Stimulated activated naive CD4-positive, alpha-beta T cell (primary cell): ENCODE measurements at regions not wholly inside any gene's neighbourhood (a gene's known extent, or its start where the extent isn't known, plus 50 kb on each side); places are given as distances from the start of the nearest gene placed in this dataset.

Experiments used
- DNase-seq, 6 experiments: peaks; one replicate each; lab custom pipeline; 2025; lab: John Stamatoyannopoulos, UW

DNA sequence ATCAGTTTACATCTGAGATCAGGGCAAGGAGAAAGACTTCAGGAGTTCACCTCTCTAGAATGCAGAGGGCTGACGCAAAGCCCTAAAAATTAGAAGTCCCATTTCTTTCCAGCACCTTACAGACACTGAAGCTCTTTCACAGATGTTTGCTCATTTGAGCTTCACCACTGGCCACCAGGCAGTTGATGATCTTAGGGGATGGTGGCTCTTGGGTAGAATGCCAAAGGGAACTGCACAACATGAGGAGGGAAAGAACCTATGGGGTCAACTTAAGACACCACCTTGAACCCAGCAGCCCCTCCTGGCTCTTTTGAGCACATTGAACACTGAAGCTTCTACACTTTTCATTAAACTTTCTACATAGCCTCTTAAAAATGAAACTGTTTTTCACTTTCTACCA, 390.3 kb upstream of the CELF2 start:
- DNase-seq = no peak

DNA sequence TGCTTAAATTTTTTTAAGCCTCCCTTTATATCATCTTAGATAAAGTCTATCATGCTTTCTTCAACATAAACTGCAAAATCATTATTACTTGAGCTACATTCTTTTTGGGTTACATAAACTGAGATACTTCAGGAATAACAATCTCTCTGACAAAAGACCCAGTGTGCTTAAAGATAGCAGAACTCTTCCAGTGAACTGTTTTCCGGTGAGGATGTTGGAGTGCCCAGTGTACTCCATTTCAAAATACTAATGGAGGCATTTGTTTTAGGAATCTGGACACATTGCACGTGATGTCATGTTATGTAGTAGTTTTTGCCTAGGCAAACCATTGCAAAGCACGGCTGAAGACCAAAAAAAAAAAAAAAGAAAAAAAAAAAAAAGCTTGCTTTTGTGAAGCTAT, 388.2 kb upstream of the CELF2 start:
- no peak for DNase-seq

DNA sequence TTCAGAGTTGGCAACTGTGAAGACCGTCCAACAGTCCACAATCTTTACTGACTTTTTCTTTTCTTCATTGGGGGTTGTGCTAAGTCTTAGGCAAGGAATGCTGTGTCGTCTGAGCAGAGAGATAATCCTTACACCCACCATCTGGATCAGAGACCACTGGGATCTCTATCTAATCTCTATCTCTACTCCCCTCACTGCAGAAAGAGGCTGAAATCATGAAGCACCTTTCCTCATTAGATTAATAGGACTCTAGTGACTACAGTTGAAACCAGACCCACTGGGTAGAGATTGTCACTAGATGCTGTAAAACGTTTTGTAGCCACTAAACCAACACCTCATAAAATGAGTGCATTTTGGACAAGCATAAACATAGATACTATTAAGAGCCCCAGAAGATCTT, 387.4 kb upstream of the CELF2 start:
- DNase-seq = no peak

DNA sequence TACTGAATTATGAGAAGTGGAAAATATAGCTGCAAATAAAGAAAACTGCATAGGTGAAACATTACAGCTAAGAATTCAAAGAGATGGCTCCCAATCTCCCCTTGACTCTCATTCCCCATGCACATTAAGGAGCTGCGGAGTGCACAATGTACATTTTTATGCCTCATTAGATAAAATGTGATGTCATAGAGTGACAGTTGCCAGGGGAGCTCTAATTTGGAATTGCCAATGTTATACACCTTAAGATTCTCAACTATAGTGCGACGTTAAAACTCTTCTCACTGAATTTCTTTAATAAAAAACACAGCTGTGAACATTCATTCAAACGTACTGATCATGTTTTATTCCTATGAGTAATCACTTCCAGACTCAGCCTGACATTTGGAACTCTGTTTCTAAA, 386.9 kb upstream of the CELF2 start:
- DNase-seq = no peak

DNA sequence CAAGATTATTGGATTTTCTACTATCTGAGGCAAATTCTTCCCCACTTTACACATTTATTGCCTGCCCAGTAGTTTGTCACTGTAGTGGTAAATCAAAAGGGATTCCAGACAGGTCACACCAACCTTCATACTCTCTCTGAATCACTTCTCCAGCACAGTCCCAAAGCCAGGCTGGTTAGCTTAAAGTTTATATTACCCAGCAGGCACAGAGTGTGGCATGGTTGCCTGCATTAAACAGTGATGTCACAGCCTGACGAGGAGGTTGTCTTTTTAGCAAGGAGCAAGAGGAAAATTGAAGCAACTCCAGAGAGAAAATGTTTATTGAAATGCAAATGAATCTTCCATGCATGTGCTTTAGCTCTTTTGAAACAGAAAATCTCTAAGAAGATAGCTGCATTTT, 375.5 kb upstream of the CELF2 start:
- DNase-seq = no peak

DNA sequence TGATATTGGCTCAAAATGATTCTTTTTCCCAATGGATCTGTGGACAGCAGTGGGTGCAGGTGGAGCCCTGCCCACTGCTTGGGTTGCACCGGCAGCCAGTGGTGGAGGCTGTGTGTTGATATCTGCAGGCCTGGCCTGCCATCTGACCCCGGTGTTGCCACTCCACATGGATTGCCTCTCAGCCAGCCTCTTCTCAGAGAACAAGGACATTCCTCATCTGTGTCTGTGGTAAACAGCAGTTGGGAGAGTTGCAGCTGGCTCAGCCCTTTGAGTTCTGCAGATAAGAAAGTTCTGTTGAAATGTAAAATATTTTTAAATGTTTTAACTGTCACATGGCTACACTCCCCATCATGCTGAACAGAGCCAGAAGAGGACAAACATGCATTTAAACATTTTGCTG, 374.9 kb upstream of the CELF2 start:
- no peak for DNase-seq

DNA sequence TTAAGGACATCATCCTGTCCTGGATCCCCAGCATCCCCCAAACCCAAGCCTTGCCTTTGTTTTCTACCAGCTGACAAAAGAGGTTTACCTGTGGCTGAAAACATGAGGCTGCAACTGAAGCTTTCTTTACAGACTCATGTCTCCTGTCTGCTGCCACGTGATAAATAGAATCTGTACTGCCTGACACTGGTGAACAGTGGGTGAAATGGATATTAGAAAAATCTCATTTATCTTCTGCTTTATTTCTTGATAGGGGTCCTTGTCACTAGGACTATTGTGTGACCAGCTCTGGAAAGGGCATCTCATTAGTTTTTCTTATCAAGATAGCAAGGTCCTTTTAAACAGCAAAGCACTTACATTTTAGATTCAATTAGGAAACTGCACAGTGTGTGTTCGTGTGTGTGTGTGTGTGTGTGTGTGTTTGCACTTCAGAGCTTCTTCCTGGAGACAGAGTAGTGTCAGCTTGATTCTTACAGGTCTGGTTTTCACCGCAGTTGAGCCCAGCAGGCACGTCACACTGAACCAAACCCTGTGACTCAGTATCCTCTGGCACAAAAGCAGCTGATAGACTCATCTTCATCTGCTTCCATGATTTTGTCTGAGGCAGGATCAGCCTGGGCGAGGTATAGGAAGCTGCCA, 373.5 kb upstream of the CELF2 start:
- no peak for DNase-seq

DNA sequence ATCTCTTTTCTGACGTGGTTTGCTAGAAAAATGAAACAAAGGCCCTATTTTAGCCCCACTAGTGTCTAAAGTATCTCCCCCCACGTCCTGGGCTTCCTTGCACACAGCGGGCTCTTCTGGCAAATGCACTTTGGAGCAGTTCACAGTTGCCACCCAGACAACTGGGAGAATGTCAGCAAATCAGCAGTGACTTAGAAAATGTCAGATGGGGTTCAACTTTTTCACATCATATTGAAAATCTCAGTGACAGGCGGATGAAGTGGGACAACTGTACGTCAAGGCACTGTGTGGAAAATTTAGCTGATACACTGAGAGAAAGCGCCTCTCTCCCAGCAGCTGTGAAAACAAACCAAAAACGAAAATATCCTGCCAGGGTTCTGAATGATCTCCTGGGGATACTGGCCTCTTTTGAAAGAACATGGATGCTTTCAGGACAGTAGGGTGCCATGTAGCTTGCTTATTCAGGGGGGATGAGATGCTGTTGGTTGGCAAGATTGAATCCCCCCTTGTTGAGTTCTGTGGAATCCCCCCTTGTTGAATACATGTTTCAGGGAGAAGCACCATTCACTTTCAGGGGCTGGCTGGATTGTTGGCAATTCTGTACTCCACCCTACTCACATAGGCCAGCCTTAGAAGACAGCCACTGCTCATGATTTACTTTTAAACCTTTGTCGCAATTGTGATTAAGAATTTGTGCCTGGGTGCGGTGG, 372.8 kb upstream of the CELF2 start:
- no peak for DNase-seq

DNA sequence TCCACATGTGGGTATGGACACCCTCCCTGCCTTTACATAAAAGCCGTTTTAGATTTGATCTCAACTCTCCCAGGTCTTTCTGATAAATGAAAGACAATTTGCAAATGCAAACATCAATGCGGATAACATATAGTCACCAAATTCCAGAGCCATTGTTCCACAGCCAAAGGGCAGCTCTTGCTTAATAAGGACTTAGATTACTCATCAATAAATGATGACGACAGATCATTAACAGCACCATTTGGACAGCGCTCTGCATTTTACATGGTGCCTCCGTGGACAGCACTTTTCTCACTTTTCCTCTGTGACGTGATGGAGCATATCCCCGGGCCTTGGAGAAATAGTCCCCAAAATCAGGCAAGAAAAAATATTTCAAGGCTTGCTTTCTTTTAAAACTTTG, 370.3 kb upstream of the CELF2 start:
- DNase-seq = no peak

DNA sequence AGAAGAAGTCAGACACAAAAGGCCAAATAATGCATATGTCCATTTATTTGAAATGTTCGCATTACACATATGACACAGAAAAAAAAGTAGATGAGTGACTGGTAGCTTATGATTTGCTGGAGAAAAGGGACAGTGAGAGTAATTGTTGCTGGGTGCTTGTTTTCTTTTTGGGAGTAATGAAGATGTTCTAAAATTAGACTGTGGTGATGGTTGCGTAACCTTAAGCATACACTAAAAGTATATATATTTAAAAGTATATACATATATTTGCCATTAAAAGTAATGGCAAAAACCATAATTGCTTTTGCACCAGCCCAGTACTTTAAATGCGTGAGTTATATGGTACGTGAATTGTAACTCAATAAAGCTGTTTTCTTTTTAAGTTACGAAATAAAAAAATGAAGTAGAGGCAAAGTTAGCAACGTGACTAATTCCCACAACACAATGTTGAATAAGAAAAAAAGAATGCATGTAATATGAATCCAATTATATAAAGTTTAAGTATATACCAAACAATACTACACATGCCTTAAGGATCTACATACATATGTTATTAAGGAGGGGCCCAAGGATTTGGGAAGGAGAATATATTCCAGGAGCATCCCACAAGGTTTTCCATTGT, 360.4 kb upstream of the CELF2 start:
- no peak for DNase-seq

DNA sequence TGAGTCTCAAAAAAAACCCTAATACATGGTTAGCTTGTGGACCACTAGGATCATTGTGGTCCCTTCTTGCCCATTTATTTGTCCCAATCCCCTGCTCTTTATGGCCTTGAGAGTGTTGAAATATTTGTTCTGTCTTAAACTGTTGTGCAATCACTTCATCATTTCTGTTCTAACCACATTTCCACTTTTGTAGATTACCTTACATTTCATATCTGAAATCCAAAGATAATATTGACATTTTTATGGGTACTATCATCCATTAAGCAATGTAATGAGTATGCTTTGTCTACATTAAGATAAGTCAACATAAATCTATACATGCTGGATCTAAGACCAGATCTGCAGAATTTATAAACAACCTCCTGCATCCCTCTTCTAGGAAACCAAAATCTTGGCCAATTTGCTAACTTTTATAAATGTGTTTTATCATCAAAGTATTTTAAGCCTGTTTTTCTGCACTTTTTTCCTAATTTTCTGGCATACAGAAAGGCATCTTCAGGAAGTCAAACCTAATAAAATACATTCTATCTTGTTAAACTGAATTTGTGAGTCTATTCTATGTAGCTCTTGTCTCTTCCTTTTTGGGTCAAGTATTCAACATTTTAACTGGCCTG, 359.4 kb upstream of the CELF2 start:
- DNase-seq = no peak

DNA sequence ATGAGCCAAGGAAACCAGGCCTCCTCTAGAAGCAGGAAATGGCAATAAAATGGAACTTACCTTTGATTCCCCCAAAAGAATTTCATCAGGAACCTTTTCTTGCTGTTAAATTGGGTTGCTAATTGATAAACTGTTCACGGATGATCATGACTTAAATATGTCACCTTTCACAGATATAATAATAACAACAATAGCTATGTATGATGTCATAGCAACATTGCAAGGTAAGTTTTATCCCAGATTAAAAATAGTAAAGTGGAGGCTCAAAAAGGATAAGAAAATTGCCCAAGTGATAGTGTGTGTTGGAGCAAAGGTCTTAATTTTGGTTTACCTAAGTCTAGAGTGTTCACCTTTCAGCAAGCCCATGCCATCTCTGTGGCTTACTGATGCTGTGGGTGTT, 357.6 kb upstream of the CELF2 start:
- no peak for DNase-seq

DNA sequence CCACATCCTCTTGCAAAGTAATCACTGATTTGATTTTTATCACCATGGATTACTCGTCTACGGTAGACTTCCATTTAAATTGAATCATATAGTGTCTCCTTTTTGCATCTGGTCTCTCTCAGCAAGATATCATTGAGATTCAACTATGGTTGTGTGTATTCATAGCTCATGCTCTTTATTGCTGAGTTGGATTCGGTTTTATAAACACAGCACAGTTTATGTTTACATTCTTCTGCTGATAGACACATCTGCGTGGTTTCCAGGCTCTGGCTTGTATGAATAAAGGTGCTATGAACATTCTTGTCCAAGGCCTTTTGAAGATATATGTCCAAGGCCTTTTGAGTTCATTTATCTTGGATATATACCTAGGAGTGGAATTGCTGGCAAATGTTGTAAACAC, 356.5 kb upstream of the CELF2 start:
- no peak for DNase-seq

DNA sequence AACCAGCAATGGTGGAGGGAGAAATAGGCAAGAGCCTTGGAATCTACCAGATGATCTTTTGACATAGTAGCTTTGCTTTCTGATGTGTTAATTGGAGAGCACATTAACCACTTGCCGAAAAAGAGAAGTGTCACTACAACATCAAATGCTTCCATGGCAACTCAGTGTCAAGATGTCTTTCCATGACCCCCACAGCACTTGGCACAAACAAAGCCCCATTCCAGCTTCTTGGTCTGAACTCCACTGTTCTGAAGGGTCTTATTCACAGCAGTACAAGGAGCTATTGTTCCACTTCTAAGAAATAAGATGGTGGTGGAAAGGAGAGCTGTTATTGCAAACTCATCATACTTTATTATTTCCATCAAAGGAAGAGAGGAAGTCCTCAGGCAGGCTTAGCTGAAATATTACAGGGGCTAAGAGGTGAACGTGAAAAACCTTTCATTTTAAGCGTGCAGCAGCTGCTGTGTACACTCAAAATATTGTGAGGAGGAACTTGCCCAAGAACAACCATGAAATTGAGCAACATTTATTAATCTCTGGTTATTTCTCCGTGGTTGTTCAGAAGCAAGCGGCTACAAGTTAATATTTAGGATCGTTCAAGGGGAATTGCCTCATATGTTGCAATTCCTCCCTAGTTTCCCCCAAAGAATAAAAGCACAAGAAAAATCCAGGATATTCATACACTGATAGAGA, 354.8 kb upstream of the CELF2 start:
- DNase-seq = no peak

DNA sequence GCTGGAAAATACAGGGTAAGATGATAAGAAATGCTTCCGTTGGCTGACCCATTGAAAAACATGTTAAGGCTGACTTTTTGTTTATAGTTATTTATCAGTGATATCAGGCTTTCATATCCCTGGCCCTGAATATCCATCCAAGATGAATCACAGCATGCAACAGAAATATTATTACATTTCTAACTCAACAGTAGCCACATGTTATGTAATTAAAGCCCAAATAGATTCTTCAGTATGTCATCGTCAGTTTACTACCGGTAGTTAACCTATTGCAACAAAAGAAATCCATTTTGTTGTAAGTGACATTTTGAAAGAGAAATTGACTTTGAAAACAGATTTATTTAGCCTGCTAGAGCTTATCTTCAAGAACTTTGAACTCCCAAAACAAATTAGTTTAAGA, 354.1 kb upstream of the CELF2 start:
- no peak for DNase-seq

DNA sequence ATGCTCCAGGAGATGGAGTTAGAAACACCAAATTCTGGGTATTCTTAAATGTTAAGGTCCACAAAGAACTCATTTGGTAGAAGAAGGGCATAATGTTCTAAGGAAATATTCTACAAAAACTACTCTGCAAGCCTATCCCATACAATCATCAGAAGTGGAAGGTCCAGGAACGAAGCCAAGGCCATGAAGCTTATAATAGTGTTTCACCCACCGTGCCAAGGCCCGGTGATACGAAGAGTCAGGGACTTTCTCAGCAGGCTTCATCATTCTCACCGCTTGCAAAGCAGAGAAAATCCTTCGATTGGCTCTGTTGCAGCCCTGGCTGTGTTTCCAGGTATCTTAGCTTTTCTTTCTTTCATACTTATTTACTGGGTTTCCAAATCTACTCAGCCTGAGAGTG, 351.9 kb upstream of the CELF2 start:
- DNase-seq = no peak

DNA sequence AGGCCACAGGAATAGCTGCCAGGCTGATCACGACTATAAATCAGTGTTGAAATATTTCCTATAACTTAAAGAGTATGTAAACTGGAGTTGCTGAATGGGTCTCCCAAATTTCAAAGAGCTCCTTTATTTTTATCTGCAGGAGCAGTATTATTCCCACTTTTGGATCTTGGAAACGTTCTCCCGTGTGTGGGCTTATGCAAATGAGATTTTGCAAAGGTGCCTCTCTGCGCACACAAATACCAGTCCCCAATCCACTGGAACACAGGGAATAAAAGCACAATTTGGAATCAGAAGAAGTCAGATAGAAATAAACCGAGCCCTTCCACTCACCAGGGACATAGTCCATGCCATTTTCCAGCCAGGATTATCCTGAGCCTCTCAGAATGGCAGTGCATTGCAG, 350.2 kb upstream of the CELF2 start:
- no peak for DNase-seq

DNA sequence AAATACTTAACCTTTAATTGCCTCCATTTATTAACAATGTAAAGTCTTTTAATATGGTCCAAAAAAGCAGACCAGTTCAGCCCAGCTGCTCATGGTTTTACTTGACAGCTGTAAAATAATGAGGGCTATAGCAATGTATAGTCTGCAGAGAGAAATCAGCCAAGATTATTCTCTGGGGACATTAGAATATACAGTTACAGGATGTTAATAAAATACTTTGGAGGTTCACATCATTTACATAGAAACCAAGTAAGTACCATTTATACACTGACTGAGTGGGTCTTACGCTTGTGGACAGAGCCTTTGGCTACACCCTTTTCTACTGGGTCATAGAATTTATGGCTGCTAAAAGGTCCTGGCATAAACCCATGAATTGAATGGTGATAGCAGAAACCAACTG, 340.7 kb upstream of the CELF2 start:
- no peak for DNase-seq

DNA sequence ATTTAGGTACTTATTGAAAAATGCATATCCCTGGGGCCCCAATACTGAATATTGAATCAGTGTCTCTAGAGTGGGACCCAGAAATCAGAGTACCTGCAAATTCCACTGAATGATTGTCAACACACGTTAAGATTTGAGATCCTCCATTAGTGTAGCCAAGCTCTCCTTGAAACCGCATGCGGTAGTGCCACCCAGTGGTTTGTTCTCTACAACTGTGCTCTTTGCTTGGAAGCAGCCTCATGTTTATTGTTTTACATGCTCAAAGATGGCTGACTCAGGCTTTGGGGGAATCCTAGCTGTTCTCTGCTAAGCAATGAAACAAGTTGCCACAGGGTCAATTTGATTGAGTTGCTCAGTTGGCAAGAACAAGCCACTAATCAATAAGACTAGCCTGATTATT, 340.2 kb upstream of the CELF2 start:
- DNase-seq = no peak

DNA sequence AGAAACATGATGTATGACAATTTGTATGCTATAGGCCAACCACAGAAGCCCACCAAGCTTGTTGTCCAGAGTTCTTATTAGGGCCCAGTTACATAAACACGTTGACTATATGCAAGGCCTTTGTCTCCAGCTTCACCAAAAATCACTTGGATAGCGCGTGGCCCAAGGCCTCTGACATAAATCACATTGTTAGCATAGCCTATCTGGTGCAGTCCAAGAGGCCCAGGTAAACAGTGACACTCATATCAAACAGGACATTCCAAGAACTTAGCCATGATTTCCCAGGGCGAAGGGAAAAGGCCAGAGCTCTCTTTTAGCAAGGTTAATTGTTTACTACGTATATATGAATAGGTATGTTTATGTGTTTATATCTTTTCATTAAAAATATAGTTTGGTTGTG, 337.2 kb upstream of the CELF2 start:
- DNase-seq = no peak

DNA sequence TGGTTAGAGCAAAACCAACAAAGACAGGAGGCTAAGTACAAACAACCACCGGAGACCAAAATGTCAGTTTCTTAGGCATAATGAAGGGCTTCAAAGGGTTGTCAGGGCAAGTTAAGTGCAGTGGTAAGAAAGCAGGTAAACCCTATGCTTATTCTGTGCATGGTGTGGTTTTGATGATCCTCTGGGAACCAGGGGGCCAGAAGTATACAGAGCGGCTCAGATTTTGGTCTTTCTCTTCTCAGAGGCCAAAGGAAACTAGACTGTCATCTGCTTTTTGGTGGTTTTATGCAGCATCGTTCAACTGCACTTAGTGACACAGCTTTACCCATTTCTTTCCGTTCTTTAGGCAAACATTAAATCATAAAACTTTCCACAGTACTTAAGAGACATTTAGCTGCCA, 332.7 kb upstream of the CELF2 start:
- no peak for DNase-seq

DNA sequence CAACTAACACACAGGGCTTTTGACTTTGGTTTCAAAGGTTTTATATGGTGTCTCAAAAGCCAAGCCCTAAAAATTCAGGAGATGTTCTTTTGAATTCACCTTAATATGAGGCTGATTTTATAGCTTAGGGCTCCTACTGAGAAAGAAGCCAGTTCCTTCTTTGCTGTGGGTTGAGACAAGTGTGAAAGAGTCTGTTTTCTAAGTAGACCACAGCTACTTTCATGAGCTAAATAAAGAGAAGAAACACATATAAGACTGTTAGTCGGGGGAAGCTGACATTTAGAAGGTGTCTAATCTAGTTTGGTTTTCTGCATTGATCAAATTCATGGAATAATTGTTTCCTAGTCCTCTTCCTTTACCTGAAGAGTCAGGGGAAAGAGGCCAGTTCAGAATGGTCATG, 332.1 kb upstream of the CELF2 start:
- no peak for DNase-seq

DNA sequence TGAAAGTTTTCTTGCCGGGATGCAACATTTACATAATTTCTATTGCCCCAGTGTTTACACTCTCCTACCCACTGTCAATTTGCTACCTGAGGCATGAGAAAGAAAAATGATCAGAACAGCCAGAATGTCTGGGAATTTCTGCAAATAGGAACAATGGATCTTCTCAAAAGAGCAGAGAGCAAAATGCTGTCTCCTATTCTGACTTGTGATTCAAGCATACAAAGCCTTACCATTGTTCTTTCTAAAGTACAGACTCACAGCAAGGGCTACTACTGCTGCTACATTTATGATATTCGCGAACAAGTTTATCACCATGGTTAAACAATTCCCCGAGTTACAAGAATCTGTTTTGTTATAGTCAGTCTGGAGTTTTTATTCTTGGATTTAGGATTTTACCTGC, 329.9 kb upstream of the CELF2 start:
- DNase-seq = no peak
